ENCODE measurements at regions not wholly inside any gene's neighbourhood (a gene's known extent, or its start where the extent isn't known, plus 50 kb on each side); places are given as distances from the start of the nearest gene placed in this dataset.

GRCh38 chr13:111868716-111869115, 198.2 kb upstream of the SOX1 start:
- TF ChIP-seq GATA2 (IDR thresholded peaks at IDR 0.05; ENCODE audit: low read depth, low read length) (no peak), GATA3 (IDR thresholded peaks at IDR 0.05; ENCODE audit: low read depth, low read length) (no peak)

Data from SH-SY5Y (cell line).